HL-60 (cell line): ENCODE measurements at regions not wholly inside any gene's neighbourhood (a gene's known extent, or its start where the extent isn't known, plus 50 kb on each side); places are given as distances from the start of the nearest gene placed in this dataset.

Source experiments
- DNase-seq, 2 experiments: peaks; one replicate each; pipeline ENCODE4 v3.0.0-alpha.2; 2010 to 2020; ENCODE audit warnings: low read depth in 1 of 2, low spot score in 1 of 2
- H3K27ac ChIP-seq: fragments of 250-450 bp; sonication (Bioruptor Pico); replicated peaks from 2 replicates; pipeline ENCODE4 v1.5.1; 2020; ENCODE audit warnings: mild to moderate bottlenecking, moderate library complexity
- H3K27me3 ChIP-seq: fragments of 250-450 bp; sonication (Bioruptor Pico); 2 replicates; pipeline ENCODE4 v1.5.1; 2021; ENCODE audit warnings: mild to moderate bottlenecking, moderate library complexity; ENCODE audit not compliant: insufficient read depth, poor library complexity, severe bottlenecking
- H3K4me3 ChIP-seq: replicated peaks from 2 replicates; pipeline ENCODE4 v1.5.1; 2011; ENCODE audit warnings: mild to moderate bottlenecking, control low read depth, low read length; ENCODE audit not compliant: insufficient read depth
- CTCF ChIP-seq: IDR thresholded peaks from one replicate; pipeline ENCODE4 v1.5.1; 2011; ENCODE audit warnings: low read length, control low read depth, inconsistent platforms; ENCODE audit not compliant: insufficient read depth
- GABPA ChIP-seq: IDR thresholded peaks from 2 replicates; pipeline ENCODE4 v1.6.1; 2012; ENCODE audit warnings: low read depth
- POLR2AphosphoS5 ChIP-seq: IDR thresholded peaks from 2 replicates; pipeline ENCODE4 v1.6.1; 2012; ENCODE audit warnings: low read depth
- REST ChIP-seq: IDR thresholded peaks from 2 replicates; pipeline ENCODE4 v1.6.1; 2012; ENCODE audit warnings: low read depth; ENCODE audit not compliant: insufficient replicate concordance
- SPI1 ChIP-seq: IDR thresholded peaks from 2 replicates; pipeline ENCODE4 v1.6.1; 2012; ENCODE audit warnings: low read depth, mild to moderate bottlenecking, borderline replicate concordance

GRCh38 chr20:11248687-11249638 lies 575.2 kb upstream of the JAG1 start:
- no peak overlapping the region for H3K27ac ChIP-seq
- TF ChIP-seq GABPA = no peak
- TF ChIP-seq SPI1 = no peak
- DNase-seq = peak in 1 of 2 experiments; percentile 26

GRCh38 chr20:11249683-11250082 lies 575.9 kb upstream of the JAG1 start:
- DNase-seq = no peak
- Histone ChIP-seq H3K4me3 (no peak overlapping the region), H3K27ac (no peak overlapping the region), H3K27me3 (no peaks in the 10 kb centered on the region)
- TF ChIP-seq CTCF = no peak
- TF ChIP-seq GABPA = no peak
- no peak for TF ChIP-seq REST
- no peak for TF ChIP-seq SPI1
- TF ChIP-seq POLR2AphosphoS5 = no peak

More at GRCh38 chr20:11248687-11249638, 575.2 kb upstream of the JAG1 start:
- Histone ChIP-seq H3K27me3 (no peaks in the 10 kb centered on the region), H3K4me3 (no peak overlapping the region)

GRCh38 chr20:11252447-11252846 lies 578.6 kb upstream of the JAG1 start:
- DNase-seq = no peak
- H3K27ac ChIP-seq = no peak overlapping the region
- H3K4me3 ChIP-seq = no peak overlapping the region
- TF ChIP-seq REST (no peak), CTCF (no peak), GABPA (no peak), SPI1 (no peak), POLR2AphosphoS5 (no peak)
- H3K27me3 ChIP-seq = no peaks in the 10 kb centered on the region

- H3K27me3 ChIP-seq = no peaks in the 10 kb centered on the region
- DNase-seq = no peak
- no peak overlapping the region for H3K4me3 ChIP-seq
- no peak overlapping the region for H3K27ac ChIP-seq
- TF ChIP-seq CTCF (no peak), POLR2AphosphoS5 (no peak), GABPA (no peak), SPI1 (no peak), REST (no peak)
Measured at GRCh38 chr20:11255455-11255854, 581.7 kb upstream of the JAG1 start.
